ENCODE measurements at regions not wholly inside any gene's neighbourhood (a gene's known extent, or its start where the extent isn't known, plus 50 kb on each side); places are given as distances from the start of the nearest gene placed in this dataset.

- TF ChIP-seq EZH2 (optimal IDR thresholded peaks at IDR 0.05; ENCODE audit: low read depth, low read length), result no peak
- TF ChIP-seq CTCF (IDR thresholded peaks at IDR 0.05; ENCODE audit: low read length), result no peak
These were observed 227.4 kb upstream of the MC4R start for GRCh38 chr18:60599995-60600394.
